HepG2 (cell line): ENCODE measurements at regions not wholly inside any gene's neighbourhood (a gene's known extent, or its start where the extent isn't known, plus 50 kb on each side); places are given as distances from the start of the nearest gene placed in this dataset.

Experiments used
- ATAC-seq: fragments of 200-7000 bp; cut with Tn5 transposase; 3 replicates; pipeline ENCODE4 v1.9.1; 2020; ENCODE audit warnings: mild to moderate bottlenecking, moderate library complexity
- BruUV-seq: library from RNA; stranded (reverse); fragments of 400-500 nt; replicated peaks from 2 replicates; lab custom pipeline; 2021; lab: Mats Ljungman, UMichigan
- CTCF ChIA-PET: fragments of 300-600 bp; formaldehyde crosslinking; extraction: SDS; loops from one replicate; lab custom pipeline; 2021; ENCODE audit warnings: low total read pairs, inconsistent platforms, low intra/inter-chr PET ratio; lab: Yijun Ruan, JAX
- POLR2A ChIA-PET: fragments of 350-600 bp; sonication (Branson Sonifier 250); formaldehyde crosslinking; loops from one replicate; lab custom pipeline; 2020; ENCODE audit warnings: antibody characterized with exemption, inconsistent platforms; lab: Yijun Ruan, JAX
- DNase-seq: peaks from one replicate; pipeline ENCODE4 v3.0.0-alpha.2; 2015; ENCODE audit warnings: low spot score
- FAIRE-seq: peaks from 3 replicates; lab custom pipeline; 2011; peaks lifted over from hg19 to GRCh38; lab: Jason Lieb, UNC
- H2AFZ ChIP-seq: one replicate; pipeline ENCODE4 v1.6.1; 2011; ENCODE audit warnings: low read length, inconsistent platforms
- H3K27ac ChIP-seq: fragments of 300-600 bp; 3 replicates; pipeline ENCODE4 v1.8.0; 2011; ENCODE audit warnings: mixed run types, mild to moderate bottlenecking, mixed read lengths, low read length, inconsistent platforms; ENCODE audit not compliant: insufficient read depth; ENCODE audit errors: extremely low read length
- H3K27me3 ChIP-seq, 2 experiments: fragments of 200-600 bp in 1 of 2; 2 replicates in 1 of 2; 3 replicates in 1 of 2; pipeline versions ENCODE4 v1.6.0 to v1.8.0; 2011; ENCODE audit warnings: low read length in 2 of 2, mild to moderate bottlenecking in 2 of 2, moderate library complexity in 2 of 2, inconsistent platforms in 1 of 2; ENCODE audit not compliant: insufficient read depth in 2 of 2, control insufficient read depth in 1 of 2
- H3K36me3 ChIP-seq, 2 experiments: fragments of 200-600 bp in 1 of 2; replicated peaks in 1 of 2; 2 replicates in 1 of 2; 3 replicates in 1 of 2; pipeline versions ENCODE4 v1.5.1 to v1.8.0; 2011; ENCODE audit warnings: low read length in 2 of 2, inconsistent platforms in 1 of 2; ENCODE audit not compliant: insufficient read depth in 2 of 2, control insufficient read depth in 1 of 2
- H3K4me1 ChIP-seq: 2 replicates; pipeline ENCODE4 v1.5.1; 2012; ENCODE audit warnings: low read length, inconsistent platforms; ENCODE audit not compliant: insufficient read depth
- H3K4me2 ChIP-seq: 2 replicates; pipeline ENCODE4 v1.6.0; 2011; ENCODE audit warnings: low read depth, low read length, inconsistent platforms
- H3K4me3 ChIP-seq, 3 experiments: fragments of 200-600 bp in 1 of 3; sonication (generic), shearing (Covaris generic) in 1 of 3; replicated peaks in 1 of 3; 2 replicates each; pipeline ENCODE4 v1.5.1; 2011 to 2016; ENCODE audit warnings: low read length in 3 of 3, inconsistent platforms in 2 of 3, low read depth in 2 of 3, mild to moderate bottlenecking in 2 of 3, control low read depth in 1 of 3, mixed read lengths in 1 of 3; ENCODE audit not compliant: insufficient read depth in 1 of 3
- H3K79me2 ChIP-seq: one replicate; pipeline ENCODE4 v1.6.1; 2011; ENCODE audit warnings: low read length, inconsistent platforms; ENCODE audit not compliant: insufficient read depth
- H3K9ac ChIP-seq: 2 replicates; pipeline ENCODE4 v1.6.0; 2011; ENCODE audit warnings: mild to moderate bottlenecking, low read depth, low read length, inconsistent platforms; ENCODE audit not compliant: insufficient read depth
- H3K9me3 ChIP-seq: 2 replicates; pipeline ENCODE4 v1.5.1; 2012; ENCODE audit warnings: mild to moderate bottlenecking, low read length
- H4K20me1 ChIP-seq: 2 replicates; pipeline ENCODE4 v1.6.0; 2011; ENCODE audit warnings: inconsistent platforms, mild to moderate bottlenecking, low read length, moderate library complexity; ENCODE audit not compliant: insufficient read depth
- AGO2 ChIP-seq: fragments of 200-400 bp; formaldehyde crosslinking; optimal IDR thresholded peaks from 2 replicates; pipeline ENCODE3; 2017; ENCODE audit warnings: mild to moderate bottlenecking, low read depth, low read length, moderate library complexity
- IRF2 ChIP-seq: IDR thresholded peaks from 2 replicates; pipeline ENCODE4 v1.6.1; 2018; ENCODE audit warnings: missing genetic modification reagents, missing compliant biosample characterization
- IRF9 ChIP-seq: sonication (generic); formaldehyde crosslinking; IDR thresholded peaks from 2 replicates; pipeline ENCODE4 v1.8.0; 2022; ENCODE audit warnings: missing genetic modification reagents, mild to moderate bottlenecking, borderline replicate concordance
- ISL2 ChIP-seq: sonication (generic); formaldehyde crosslinking; IDR thresholded peaks from 2 replicates; pipeline ENCODE4 v1.5.0; 2020; ENCODE audit warnings: missing genetic modification reagents
- KDM1A ChIP-seq: IDR thresholded peaks from 2 replicates; pipeline ENCODE4 v1.6.1; 2016; ENCODE audit warnings: missing compliant biosample characterization
- NFIB ChIP-seq: sonication (generic); formaldehyde crosslinking; IDR thresholded peaks from 2 replicates; pipeline ENCODE4 v1.9.0; 2021; ENCODE audit warnings: missing genetic modification reagents, mild to moderate bottlenecking, borderline replicate concordance
- SALL1 ChIP-seq: sonication (generic); formaldehyde crosslinking; IDR thresholded peaks from 2 replicates; pipeline ENCODE4 v1.8.0; 2022; ENCODE audit warnings: mild to moderate bottlenecking, missing genetic modification reagents
- TOPORS ChIP-seq: sonication (generic); formaldehyde crosslinking; IDR thresholded peaks from 2 replicates; pipeline ENCODE4 v1.8.0; 2023; ENCODE audit warnings: mild to moderate bottlenecking, missing genetic modification reagents
- ZNF10 ChIP-seq: sonication (generic); formaldehyde crosslinking; IDR thresholded peaks from 2 replicates; pipeline ENCODE4 v1.4.0; 2020; ENCODE audit warnings: mild to moderate bottlenecking, low read depth, missing genetic modification reagents, borderline replicate concordance
- ZNF414 ChIP-seq: sonication (generic); formaldehyde crosslinking; IDR thresholded peaks from 2 replicates; pipeline ENCODE4 v1.5.0; 2020; ENCODE audit warnings: missing genetic modification reagents
- ZNF768 ChIP-seq: sonication (generic); formaldehyde crosslinking; IDR thresholded peaks from 2 replicates; pipeline ENCODE4 v1.4.0; 2020; ENCODE audit warnings: missing genetic modification reagents
- ZNF790 ChIP-seq: sonication (generic); formaldehyde crosslinking; IDR thresholded peaks from 2 replicates; pipeline ENCODE4 v1.8.0; 2022; ENCODE audit warnings: missing genetic modification reagents, mild to moderate bottlenecking, borderline replicate concordance
- ZNF878 ChIP-seq: sonication (generic); formaldehyde crosslinking; IDR thresholded peaks from 2 replicates; pipeline ENCODE4 v1.8.1; 2023; ENCODE audit warnings: mild to moderate bottlenecking, missing genetic modification reagents, moderate library complexity
- WGBS: methylation state at CpG from one replicate; pipeline ENCODE4 v1.1.6; 2017; ENCODE audit warnings: low lambda C conversion rate; 5-methylcytosine and 5-hydroxymethylcytosine counted together
- in situ Hi-C: cut with HindIII; loops from 2 replicates; pipeline ENCODE4 v1.10.0; 2017; ENCODE audit warnings: low pct_unique_long_range_greater_than_20kb; ENCODE audit not compliant: extremely low pct_ligation_motif_present
- intact Hi-C: fragments of 100-400 bp; cut with micrococcal nuclease; formaldehyde crosslinking; loops from one replicate; pipeline ENCODE4 v1.10.0; 2022; ENCODE audit not compliant: unreplicated experiment

- no peak for DNase-seq
- Histone ChIP-seq H3K27me3 (peaks cover 0 to 18% of the 10 kb centered on the region in 2 experiments; a peak in 1 of 5 replicates), H3K4me2 (no peak overlapping the region), H3K4me3 (no peak overlapping the region), H3K9me3 (no peaks in the 10 kb centered on the region), H4K20me1 (no peaks in the 10 kb centered on the region), H3K4me1 (no peaks in the 10 kb centered on the region), H3K27ac (no peak overlapping the region), H3K9ac (no peak overlapping the region), H2AFZ (no peak overlapping the region), H3K79me2 (no peaks in the 10 kb centered on the region), H3K36me3 (no peaks in the 10 kb centered on the region)
- in situ Hi-C loops: no loop called here
- no TSS peak for BruUV-seq
- FAIRE-seq: no peak
- CTCF ChIA-PET: no interaction called here
- intact Hi-C loops: no loop called here
- ATAC-seq: no peak
- WGBS: 39% methylated on average over 8 of the region's 8 CpGs
- no peak for TF ChIP-seq IRF2 (CRISPR knock-in tag)
- no peak for TF ChIP-seq NFIB (CRISPR knock-in tag)
- TF ChIP-seq IRF9 (CRISPR knock-in tag): no peak
- TF ChIP-seq SALL1: no peak
- no peak for TF ChIP-seq ZNF768
- TF ChIP-seq ISL2: no peak
- no peak for TF ChIP-seq KDM1A (CRISPR knock-in tag)
- TF ChIP-seq AGO2: no peak
- no peak for TF ChIP-seq ZNF790 (CRISPR knock-in tag)
- TF ChIP-seq TOPORS (CRISPR knock-in tag): no peak
- no peak for TF ChIP-seq ZNF10 (CRISPR knock-in tag)
- TF ChIP-seq ZNF414 (CRISPR knock-in tag): no peak
- no peak for TF ChIP-seq ZNF878 (CRISPR knock-in tag)
- POLR2A ChIA-PET: no interaction called here
Measured at GRCh38 chr19:30145467-30145866, 203.4 kb downstream of the URI1 start.
